Natural killer cell (primary cell): ENCODE measurements at regions not wholly inside any gene's neighbourhood (a gene's known extent, or its start where the extent isn't known, plus 50 kb on each side); places are given as distances from the start of the nearest gene placed in this dataset.

Experiments used
- ATAC-seq, 3 donors: fragments of 150-1000 bp in 2 of 3; fragments of 200-7000 bp in 1 of 3; cut with Tn5 transposase; 1 replicate in 1 of 3; 2 replicates in 2 of 3; pipeline ENCODE4 v1.10.0; 2021; ENCODE audit warnings: mild to moderate bottlenecking in 2 of 3, moderate library complexity in 2 of 3
- DNase-seq, 2 donors: peaks; one replicate each; pipeline versions ENCODE4 v3.0.0 to v3.0.0-alpha.2; 2013 to 2021; ENCODE audit warnings: mixed read lengths in 1 of 2
- H3K27ac ChIP-seq: one replicate; pipeline ENCODE4 v1.5.1; 2013; ENCODE audit warnings: mild to moderate bottlenecking, low read length
- H3K27me3 ChIP-seq: one replicate; pipeline ENCODE4 v1.6.1; 2013; ENCODE audit warnings: low read length; ENCODE audit not compliant: control insufficient read depth, insufficient read depth
- H3K36me3 ChIP-seq: one replicate; pipeline ENCODE4 v1.6.1; 2013; ENCODE audit warnings: low read length; ENCODE audit not compliant: control insufficient read depth, insufficient read depth
- H3K4me1 ChIP-seq: one replicate; pipeline ENCODE4 v1.6.1; 2013; ENCODE audit warnings: low read length; ENCODE audit not compliant: control insufficient read depth, insufficient read depth
- H3K4me3 ChIP-seq: one replicate; pipeline ENCODE4 v1.5.1; 2013; ENCODE audit warnings: low read length
- H3K9me3 ChIP-seq: one replicate; pipeline ENCODE4 v1.6.1; 2013; ENCODE audit warnings: low read length; ENCODE audit not compliant: control insufficient read depth, insufficient read depth
- H3K27ac Mint-ChIP-seq, 2 donors: one replicate each; pipeline ENCODE4 v1.8.0; 2022; ENCODE audit warnings: mild to moderate bottlenecking in 2 of 2, mixed read lengths in 2 of 2, moderate library complexity in 1 of 2
- H3K27me3 Mint-ChIP-seq, 2 donors: one replicate each; pipeline ENCODE4 v1.8.0; 2022; ENCODE audit warnings: low read depth in 2 of 2, mixed read lengths in 2 of 2
- H3K36me3 Mint-ChIP-seq: one replicate; pipeline ENCODE4 v1.8.0; 2022; ENCODE audit warnings: mixed read lengths
- H3K4me1 Mint-ChIP-seq, 2 donors: one replicate each; pipeline ENCODE4 v1.8.0; 2022; ENCODE audit warnings: mixed read lengths in 2 of 2
- H3K4me3 Mint-ChIP-seq: one replicate; pipeline ENCODE4 v1.8.0; 2022; ENCODE audit warnings: mild to moderate bottlenecking, moderate library complexity, mixed read lengths
- H3K9me3 Mint-ChIP-seq, 2 donors: one replicate each; pipeline ENCODE4 v1.8.0; 2022; ENCODE audit warnings: mixed read lengths in 2 of 2
- CTCF ChIP-seq: fragments of 200-600 bp; IDR thresholded peaks from one replicate; pipeline ENCODE4 v1.8.0; 2022; ENCODE audit warnings: antibody characterized with exemption
- WGBS: methylation state at CpG from one replicate; pipeline ENCODE4 v1.1.7; 2013; ENCODE audit warnings: missing lambda C conversion rate; ENCODE audit not compliant: insufficient coverage; 5-methylcytosine and 5-hydroxymethylcytosine counted together
- intact Hi-C: fragments of 100-400 bp; cut with micrococcal nuclease; formaldehyde crosslinking; loops from one replicate; pipeline ENCODE4 v1.14.2; 2022

- 96% methylated on average over 7 of the region's 7 CpGs for WGBS
- no peak overlapping the region for H3K4me3 ChIP-seq
- H3K36me3 Mint-ChIP-seq, result peaks cover 15% of the 10 kb centered on the region
- ATAC-seq, result no peak
- no peaks in the 10 kb centered on the region for H3K4me1 Mint-ChIP-seq
- intact Hi-C loops, result no loop called here
- no peaks in the 10 kb centered on the region for H3K36me3 ChIP-seq
- no peak overlapping the region for H3K4me3 Mint-ChIP-seq
- peaks cover 3% of the 10 kb centered on the region for H3K27me3 ChIP-seq
- no peak for DNase-seq
- no peak overlapping the region for H3K27ac ChIP-seq
- TF ChIP-seq CTCF, result no peak
- H3K9me3 Mint-ChIP-seq, result peaks cover 9% of the 10 kb centered on the region in 2 donors
- H3K4me1 ChIP-seq, result no peaks in the 10 kb centered on the region
- no peak overlapping the region for H3K27ac Mint-ChIP-seq
- peaks cover 3% of the 10 kb centered on the region for H3K9me3 ChIP-seq
- H3K27me3 Mint-ChIP-seq, result peaks cover 18 to 37% of the 10 kb centered on the region in 2 donors
Measured at GRCh38 chr2:379778-380177, 91.9 kb upstream of the ALKAL2 start.

- ATAC-seq (no peak), DNase-seq (no peak)
- no peaks in the 10 kb centered on the region for H3K36me3 ChIP-seq
- Mint-ChIP-seq H3K4me3 (no peak overlapping the region), H3K36me3 (peaks cover 15% of the 10 kb centered on the region), H3K27ac (no peak overlapping the region), H3K4me1 (no peaks in the 10 kb centered on the region), H3K27me3 (peaks cover 20 to 41% of the 10 kb centered on the region in 2 donors), H3K9me3 (peaks cover 9% of the 10 kb centered on the region in 2 donors)
- H3K9me3 ChIP-seq, result peaks cover 3% of the 10 kb centered on the region
- no peak for TF ChIP-seq CTCF
- no peak overlapping the region for H3K27ac ChIP-seq
- H3K4me1 ChIP-seq, result no peaks in the 10 kb centered on the region
- intact Hi-C loops, result no loop called here
- no peak overlapping the region for H3K4me3 ChIP-seq
- peaks cover 3% of the 10 kb centered on the region for H3K27me3 ChIP-seq
Measured at GRCh38 chr2:378364-378763, 90.5 kb upstream of the ALKAL2 start.

- Mint-ChIP-seq H3K4me1 (no peaks in the 10 kb centered on the region), H3K4me3 (no peak overlapping the region), H3K27ac (no peak overlapping the region), H3K27me3 (peaks cover 20 to 48% of the 10 kb centered on the region in 2 donors), H3K36me3 (peaks cover 15% of the 10 kb centered on the region), H3K9me3 (peaks cover 9% of the 10 kb centered on the region in 2 donors)
- H3K9me3 ChIP-seq, result peaks cover 3% of the 10 kb centered on the region
- no peak for TF ChIP-seq CTCF
- no peak overlapping the region for H3K4me3 ChIP-seq
- intact Hi-C loops, result no loop called here
- no peak for ATAC-seq
- DNase-seq, result no peak
- 77% methylated on average over 2 of the region's 2 CpGs for WGBS
- no peak overlapping the region for H3K27ac ChIP-seq
- H3K4me1 ChIP-seq, result no peaks in the 10 kb centered on the region
- H3K27me3 ChIP-seq, result peaks cover 3% of the 10 kb centered on the region
- no peaks in the 10 kb centered on the region for H3K36me3 ChIP-seq
Measured at GRCh38 chr2:377414-377813, 89.5 kb upstream of the ALKAL2 start.

GRCh38 chr2:375956-376307, 88.0 kb upstream of the ALKAL2 start:
- no peak overlapping the region for H3K27ac ChIP-seq
- H3K36me3 Mint-ChIP-seq, result peaks cover 15% of the 10 kb centered on the region
- H3K27me3 Mint-ChIP-seq, result peaks cover 20 to 48% of the 10 kb centered on the region in 2 donors
- WGBS, result 83% methylated on average over 3 of the region's 3 CpGs
- no peaks in the 10 kb centered on the region for H3K4me1 ChIP-seq
- no peak overlapping the region for H3K4me3 Mint-ChIP-seq
- no peak for DNase-seq
- H3K9me3 ChIP-seq, result peaks cover 3% of the 10 kb centered on the region
- no peak overlapping the region for H3K4me3 ChIP-seq
- H3K27me3 ChIP-seq, result peaks cover 3% of the 10 kb centered on the region
- no peaks in the 10 kb centered on the region for H3K4me1 Mint-ChIP-seq
- H3K9me3 Mint-ChIP-seq, result peaks cover 9% of the 10 kb centered on the region in 2 donors
- no peak for TF ChIP-seq CTCF
- no peak overlapping the region for H3K27ac Mint-ChIP-seq
- intact Hi-C loops, result no loop called here
- ATAC-seq, result no peak
- no peaks in the 10 kb centered on the region for H3K36me3 ChIP-seq
